Psoas muscle (tissue), 7 donors: ENCODE measurements at regions not wholly inside any gene's neighbourhood (a gene's known extent, or its start where the extent isn't known, plus 50 kb on each side); places are given as distances from the start of the nearest gene placed in this dataset.

Source experiments
- ATAC-seq, 4 donors: fragments of 200-7000 bp; cut with Tn5 transposase; one replicate each; pipeline ENCODE4 v1.9.1; 2020; ENCODE audit warnings: moderate library complexity in 3 of 4, mild to moderate bottlenecking in 2 of 4
- DNase-seq, 2 donors: peaks; one replicate each; pipeline ENCODE4 v3.0.0-alpha.2; 2020
- H3K27ac ChIP-seq: fragments of 200-600 bp; one replicate; pipeline ENCODE4 v1.8.0; 2022
- H3K27me3 ChIP-seq, 3 donors: fragments of 200-600 bp in 1 of 3; one replicate each; pipeline versions ENCODE4 v1.6.1 to v1.8.0; 2013 to 2022; ENCODE audit warnings: low read length in 2 of 3, mild to moderate bottlenecking in 2 of 3, moderate library complexity in 1 of 3; ENCODE audit not compliant: insufficient read depth in 3 of 3
- H3K36me3 ChIP-seq, 2 donors: fragments of 200-600 bp in 1 of 2; one replicate each; pipeline versions ENCODE4 v1.6.1 to v1.8.0; 2013 to 2022; ENCODE audit warnings: low read depth in 1 of 2, mild to moderate bottlenecking in 1 of 2, moderate library complexity in 1 of 2; ENCODE audit not compliant: insufficient read depth in 1 of 2
- H3K4me1 ChIP-seq: fragments of 200-600 bp; one replicate; pipeline ENCODE4 v1.8.0; 2022
- H3K4me3 ChIP-seq: fragments of 200-600 bp; one replicate; pipeline ENCODE4 v1.8.0; 2022; ENCODE audit warnings: mild to moderate bottlenecking
- H3K9me3 ChIP-seq: fragments of 200-600 bp; one replicate; pipeline ENCODE4 v1.8.0; 2022
- CTCF ChIP-seq: fragments of 200-600 bp; IDR thresholded peaks from one replicate; pipeline ENCODE4 v1.8.0; 2022; ENCODE audit warnings: antibody characterized with exemption
- WGBS, 3 donors: extraction: QIAGEN DNeasy Blood & Tissue Kit; methylation state at CpG; one replicate each; pipeline versions ENCODE4 v1.1.6 to v1.1.7; 2013; 5-methylcytosine and 5-hydroxymethylcytosine counted together
- intact Hi-C, 2 donors: fragments of 100-400 bp; cut with DNase I; formaldehyde crosslinking; loops; one replicate each; pipeline versions ENCODE4 v1.11.0 to v1.14.2; 2022
- donor health status: healthy with polysubstance abuse.
- donor health status: DM: no; HTN: no; CAD: no; lungs with moderate emphysema.
- donor health status: Bipolar disorder and iron deficiency.
- donor health status: healthy.
- donor health status: DM: yes; HTN: yes; CAD: no.
- donor health status: DM: no; HTN: no; CAD: no.
- donor health status: DM: yes; HTN: yes; CAD: no.

- no peak for TF ChIP-seq CTCF
- no peaks in the 10 kb centered on the region for H3K36me3 ChIP-seq
- no peak for DNase-seq
- WGBS, 3 donors = 83 to 87% (median 84%) methylated on average over 8 of the region's 8 CpGs
- no peaks in the 10 kb centered on the region for H3K4me1 ChIP-seq
- no peaks in the 10 kb centered on the region for H3K9me3 ChIP-seq
- H3K27ac ChIP-seq = no peak overlapping the region
- H3K4me3 ChIP-seq = no peak overlapping the region
- H3K27me3 ChIP-seq = no peaks in the 10 kb centered on the region
- intact Hi-C loops = no loop called here
- no peak for ATAC-seq
Measured at GRCh38 chr2:143822736-143823135, 693.5 kb downstream of the ARHGAP15 start.

DNA sequence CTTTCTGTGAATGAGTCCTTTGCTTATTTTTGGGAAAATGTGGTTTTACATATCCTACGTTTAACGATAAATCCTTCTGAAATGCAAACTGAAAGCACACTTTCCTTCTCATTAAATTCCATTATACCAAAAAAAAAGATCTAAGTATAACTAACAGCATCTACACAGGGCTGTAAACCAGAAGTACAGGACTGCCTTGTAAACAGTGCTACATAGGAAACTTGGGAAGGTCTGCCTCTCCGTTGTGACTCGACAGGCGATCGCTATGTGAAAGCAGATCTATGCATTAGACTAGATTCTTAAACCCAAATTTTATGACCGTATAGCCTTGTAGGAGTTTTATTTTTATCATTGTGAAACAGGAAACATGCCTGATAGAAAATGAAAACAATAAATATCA is 690.5 kb downstream of the ARHGAP15 start:
- intact Hi-C loops = no loop called here
- H3K4me3 ChIP-seq = no peak overlapping the region
- H3K27ac ChIP-seq = no peak overlapping the region
- ATAC-seq (no peak), DNase-seq (no peak)
- no peaks in the 10 kb centered on the region for H3K36me3 ChIP-seq
- no peak for TF ChIP-seq CTCF
- 62 to 72% (median 71%) methylated on average over 7 of the region's 7 CpGs for WGBS, 3 donors
- no peaks in the 10 kb centered on the region for H3K4me1 ChIP-seq
- no peaks in the 10 kb centered on the region for H3K9me3 ChIP-seq
- no peaks in the 10 kb centered on the region for H3K27me3 ChIP-seq

- 26 to 31% (median 27%) methylated on average over 1 of the region's 1 CpG for WGBS, 3 donors
- H3K4me1 ChIP-seq = no peaks in the 10 kb centered on the region
- ATAC-seq = no peak
- intact Hi-C loops = no loop called here
- DNase-seq = no peak
- H3K36me3 ChIP-seq = no peaks in the 10 kb centered on the region
- H3K27me3 ChIP-seq = no peaks in the 10 kb centered on the region
- no peaks in the 10 kb centered on the region for H3K9me3 ChIP-seq
- no peak for TF ChIP-seq CTCF
- no peak overlapping the region for H3K4me3 ChIP-seq
- H3K27ac ChIP-seq = no peak overlapping the region
Measured at GRCh38 chr2:143819190-143819735, 690.0 kb downstream of the ARHGAP15 start.
